Glutamatergic neuron (in vitro differentiated cells): ENCODE measurements at regions not wholly inside any gene's neighbourhood (a gene's known extent, or its start where the extent isn't known, plus 50 kb on each side); places are given as distances from the start of the nearest gene placed in this dataset.

Experiments used
- DNase-seq: peaks from one replicate; pipeline ENCODE4 v3.0.0; 2022
- H3K27ac Mint-ChIP-seq: one replicate; pipeline ENCODE4 v1.8.0; 2020; ENCODE audit warnings: mild to moderate bottlenecking, mixed read lengths, inconsistent platforms; ENCODE audit not compliant: unreplicated experiment
- H3K27me3 Mint-ChIP-seq: one replicate; pipeline ENCODE4 v1.8.0; 2020; ENCODE audit warnings: mild to moderate bottlenecking, moderate library complexity, mixed read lengths, inconsistent platforms; ENCODE audit not compliant: unreplicated experiment
- H3K36me3 Mint-ChIP-seq: one replicate; pipeline ENCODE4 v1.8.0; 2020; ENCODE audit warnings: mild to moderate bottlenecking, mixed read lengths, inconsistent platforms; ENCODE audit not compliant: unreplicated experiment
- H3K4me1 Mint-ChIP-seq: one replicate; pipeline ENCODE4 v1.8.0; 2020; ENCODE audit warnings: mild to moderate bottlenecking, low read depth, mixed read lengths, inconsistent platforms; ENCODE audit not compliant: unreplicated experiment
- H3K4me3 Mint-ChIP-seq: one replicate; pipeline ENCODE4 v1.8.0; 2020; ENCODE audit warnings: mild to moderate bottlenecking, mixed read lengths, inconsistent platforms; ENCODE audit not compliant: unreplicated experiment
- H3K9me3 Mint-ChIP-seq: one replicate; pipeline ENCODE4 v1.8.0; 2020; ENCODE audit warnings: mild to moderate bottlenecking, moderate library complexity, mixed read lengths, inconsistent platforms; ENCODE audit not compliant: unreplicated experiment
- CTCF ChIP-seq: fragments of 200-600 bp; sonication (generic); IDR thresholded peaks from one replicate; pipeline ENCODE4 v1.5.0; 2021; ENCODE audit not compliant: partially characterized antibody, unreplicated experiment

GRCh38 chr10:70970830-70971229 is 82.5 kb upstream of the PCBD1 start:
- H3K4me3 Mint-ChIP-seq, result no peak overlapping the region
- peaks cover 4% of the 10 kb centered on the region for H3K27me3 Mint-ChIP-seq
- TF ChIP-seq CTCF, result no peak

DNA sequence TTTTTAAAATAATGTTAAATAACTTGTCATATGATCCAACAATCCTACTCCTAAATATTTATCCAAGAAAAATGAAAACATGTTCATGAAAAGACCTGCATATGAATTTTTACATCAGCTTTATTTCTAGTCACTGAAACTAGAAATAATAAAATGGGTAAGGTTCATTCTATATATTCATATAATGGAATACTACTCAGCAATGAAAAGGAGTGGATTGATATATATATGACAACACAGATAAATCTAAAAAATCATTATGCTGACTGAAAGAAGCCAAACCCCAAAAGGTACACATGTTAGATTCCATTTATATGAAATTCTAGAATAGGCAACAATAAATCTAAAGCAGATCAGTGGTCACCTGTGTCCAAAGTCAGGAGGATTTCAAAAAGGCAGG is 84.9 kb upstream of the PCBD1 start:
- Mint-ChIP-seq H3K27me3 (peaks cover 5% of the 10 kb centered on the region), H3K4me3 (no peak overlapping the region), H3K36me3 (peaks cover 18% of the 10 kb centered on the region), H3K9me3 (peaks cover 4% of the 10 kb centered on the region), H3K27ac (no peak overlapping the region), H3K4me1 (no peaks in the 10 kb centered on the region)
- DNase-seq, result no peak
- TF ChIP-seq CTCF, result no peak

More at GRCh38 chr10:70970830-70971229, 82.5 kb upstream of the PCBD1 start:
- Mint-ChIP-seq H3K36me3 (peaks cover 14% of the 10 kb centered on the region), H3K4me1 (peaks cover 5% of the 10 kb centered on the region), H3K27ac (no peak overlapping the region), H3K9me3 (peaks cover 4% of the 10 kb centered on the region)
- no peak for DNase-seq

DNA sequence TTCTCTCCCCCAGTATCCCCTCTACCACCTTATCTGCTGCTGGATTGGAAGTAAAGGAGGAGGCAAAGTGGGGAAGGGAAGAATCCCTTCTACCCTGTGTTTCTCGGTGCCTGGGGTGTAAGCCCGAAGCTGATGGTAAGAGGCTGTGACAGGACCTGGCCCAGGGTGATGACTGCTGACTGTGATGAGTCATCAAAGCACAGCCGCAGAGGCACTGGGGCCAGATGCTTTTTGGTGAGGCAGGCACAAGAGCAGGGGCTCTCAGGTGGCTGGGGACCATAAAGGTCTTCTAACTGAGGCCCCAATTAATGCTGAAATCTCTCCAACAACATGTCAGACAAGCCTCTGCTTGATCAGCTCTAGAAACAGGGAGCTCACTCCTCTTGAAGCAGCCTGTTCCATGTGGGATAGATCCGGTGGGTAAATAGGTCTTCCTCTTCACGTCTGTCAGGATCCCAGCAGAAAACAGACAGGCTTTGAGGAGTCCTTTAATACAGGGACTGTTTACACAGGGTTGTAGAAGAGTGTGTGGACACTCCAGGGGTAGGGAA is 86.1 kb upstream of the PCBD1 start:
- H3K4me3 Mint-ChIP-seq, result no peak overlapping the region

DNA sequence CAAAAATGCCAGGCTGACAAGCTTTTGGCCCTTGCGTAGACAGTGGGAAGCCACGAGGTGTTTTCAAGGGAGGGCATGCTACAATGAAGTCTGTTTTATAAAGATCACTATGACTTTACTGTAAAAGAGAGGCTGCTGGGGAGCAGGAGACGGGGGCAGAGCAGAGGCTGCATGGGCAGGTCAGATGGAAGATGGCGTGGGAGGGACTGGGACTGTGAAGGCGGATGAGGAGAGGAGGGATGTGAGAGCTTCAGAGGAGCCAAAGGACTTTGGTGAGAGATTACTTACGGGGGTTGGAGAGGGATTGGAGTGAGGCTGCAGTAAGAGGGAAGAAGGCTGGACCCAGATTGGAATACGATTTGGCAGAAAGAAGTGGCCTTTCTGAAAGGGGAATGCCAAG is 86.6 kb upstream of the PCBD1 start:
- peaks cover 4% of the 10 kb centered on the region for H3K9me3 Mint-ChIP-seq
- peaks cover 7% of the 10 kb centered on the region for H3K27me3 Mint-ChIP-seq
- DNase-seq, result no peak
- H3K4me3 Mint-ChIP-seq, result no peak overlapping the region
- TF ChIP-seq CTCF, result no peak
- H3K4me1 Mint-ChIP-seq, result no peaks in the 10 kb centered on the region
- H3K27ac Mint-ChIP-seq, result no peak overlapping the region
- H3K36me3 Mint-ChIP-seq, result peaks cover 18% of the 10 kb centered on the region

More for the DNA sequence above, 86.1 kb upstream of the PCBD1 start:
- H3K36me3 Mint-ChIP-seq, result peaks cover 18% of the 10 kb centered on the region
- peaks cover 4% of the 10 kb centered on the region for H3K9me3 Mint-ChIP-seq
- peaks cover 7% of the 10 kb centered on the region for H3K27me3 Mint-ChIP-seq
- no peak for TF ChIP-seq CTCF
- no peak overlapping the region for H3K27ac Mint-ChIP-seq
- no peaks in the 10 kb centered on the region for H3K4me1 Mint-ChIP-seq
- DNase-seq, result no peak

- H3K36me3 Mint-ChIP-seq, result peaks cover 11% of the 10 kb centered on the region
- no peak for TF ChIP-seq CTCF
- peaks cover 4% of the 10 kb centered on the region for H3K9me3 Mint-ChIP-seq
- peaks cover 7% of the 10 kb centered on the region for H3K27me3 Mint-ChIP-seq
- DNase-seq, result no peak
- no peak overlapping the region for H3K27ac Mint-ChIP-seq
- no peaks in the 10 kb centered on the region for H3K4me1 Mint-ChIP-seq
- no peak overlapping the region for H3K4me3 Mint-ChIP-seq
Observed at GRCh38 chr10:70976063-70976695, 87.8 kb upstream of the PCBD1 start.
